ENCODE measurements at regions not wholly inside any gene's neighbourhood (a gene's known extent, or its start where the extent isn't known, plus 50 kb on each side); places are given as distances from the start of the nearest gene placed in this dataset.

DNA sequence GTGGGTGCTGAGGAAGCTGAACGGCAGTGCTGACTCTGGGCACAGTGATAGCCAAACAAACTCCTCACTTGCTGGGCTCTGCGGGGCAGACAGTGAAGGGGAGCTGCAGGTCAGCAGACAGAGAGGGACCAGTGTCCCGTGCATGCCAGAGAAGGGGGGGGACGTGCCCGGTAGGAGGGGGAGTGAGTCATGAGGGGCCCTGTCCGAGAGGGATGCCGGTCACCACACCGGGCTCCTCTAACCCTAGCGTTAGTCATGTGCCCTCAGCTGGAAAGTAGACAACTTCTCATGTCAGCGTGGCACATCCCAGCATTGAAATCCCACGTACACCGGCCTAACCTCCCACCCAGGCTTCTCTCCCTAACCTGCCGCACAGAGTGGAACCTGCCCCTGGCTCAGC, 117.1 kb upstream of the DPP6 start:
- no peaks in the 10 kb centered on the region for H3K9me2 ChIP-seq (ENCODE audit: insufficient read depth, low read length)
- no peak overlapping the region for H3K9ac ChIP-seq (ENCODE audit: low read length)
- H3K4me2 ChIP-seq (ENCODE audit: low read length): no peak overlapping the region
- H4K20me1 ChIP-seq (ENCODE audit: insufficient read depth): no peaks in the 10 kb centered on the region
- H3K36me3 ChIP-seq (ENCODE audit: insufficient read depth, low read length): no peaks in the 10 kb centered on the region
- TF ChIP-seq RAD21 (conservative IDR thresholded peaks at IDR 0.05) (no peak), EZH2 (IDR thresholded peaks at IDR 0.05; ENCODE audit: borderline replicate concordance, insufficient read depth, low read length, poor library complexity, severe bottlenecking) (no peak), POLR2AphosphoS5 (IDR thresholded peaks at IDR 0.05) (no peak), EP300 (conservative IDR thresholded peaks at IDR 0.05; ENCODE audit: poor library complexity, severe bottlenecking) (no peak), TAF1 (IDR thresholded peaks at IDR 0.05; ENCODE audit: low read depth) (no peak)
- H2AFZ ChIP-seq (ENCODE audit: low read depth, low read length): no peak overlapping the region
- H3K27me3 ChIP-seq (ENCODE audit: insufficient read depth, low read depth, low read length): no peaks in the 10 kb centered on the region
- no peak overlapping the region for H3K27ac ChIP-seq (ENCODE audit: low read length)
- H3K4me3 ChIP-seq (ENCODE audit: low read length): no peak overlapping the region
- H3F3A ChIP-seq (ENCODE audit: insufficient read depth, low read length, poor library complexity, severe bottlenecking): no peaks in the 10 kb centered on the region
- H3K79me2 ChIP-seq (replicated peaks; ENCODE audit: insufficient read depth, low read length): no peaks in the 10 kb centered on the region
- no peaks in the 10 kb centered on the region for H3K9me3 ChIP-seq (ENCODE audit: low read length)

DNA sequence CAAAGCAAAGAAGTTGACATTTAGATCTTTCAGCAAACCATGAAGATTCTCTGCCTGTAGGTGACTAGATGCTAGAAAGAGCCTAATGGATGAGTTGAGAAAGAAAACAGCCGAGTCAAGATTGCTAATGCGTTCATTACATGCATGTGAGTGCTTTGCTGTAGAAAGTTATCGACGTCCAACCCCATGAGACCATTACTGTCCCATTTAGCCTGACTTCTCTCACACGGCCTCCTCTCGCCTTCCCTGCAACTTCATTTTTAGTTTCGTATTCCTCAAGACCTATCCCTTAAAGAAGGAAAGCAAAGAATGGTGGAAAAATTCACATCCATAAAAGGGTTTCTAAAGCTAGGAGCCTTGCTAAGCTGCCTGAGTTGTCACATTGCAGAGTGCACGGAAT, 113.7 kb upstream of the DPP6 start:
- Histone ChIP-seq H4K20me1 (ENCODE audit: insufficient read depth) (no peaks in the 10 kb centered on the region), H3F3A (ENCODE audit: insufficient read depth, low read length, poor library complexity, severe bottlenecking) (peaks cover 5% of the 10 kb centered on the region), H3K79me2 (replicated peaks; ENCODE audit: insufficient read depth, low read length) (no peaks in the 10 kb centered on the region), H3K9me3 (ENCODE audit: low read length) (no peaks in the 10 kb centered on the region), H3K4me2 (ENCODE audit: low read length) (no peak overlapping the region), H3K36me3 (ENCODE audit: insufficient read depth, low read length) (no peaks in the 10 kb centered on the region), H3K27ac (ENCODE audit: low read length) (no peak overlapping the region), H3K9ac (ENCODE audit: low read length) (no peak overlapping the region), H3K9me2 (ENCODE audit: insufficient read depth, low read length) (no peaks in the 10 kb centered on the region), H3K27me3 (ENCODE audit: insufficient read depth, low read depth, low read length) (no peaks in the 10 kb centered on the region), H3K4me3 (ENCODE audit: low read length) (no peak overlapping the region), H2AFZ (ENCODE audit: low read depth, low read length) (no peak overlapping the region)
- TF ChIP-seq, protein P1, sequence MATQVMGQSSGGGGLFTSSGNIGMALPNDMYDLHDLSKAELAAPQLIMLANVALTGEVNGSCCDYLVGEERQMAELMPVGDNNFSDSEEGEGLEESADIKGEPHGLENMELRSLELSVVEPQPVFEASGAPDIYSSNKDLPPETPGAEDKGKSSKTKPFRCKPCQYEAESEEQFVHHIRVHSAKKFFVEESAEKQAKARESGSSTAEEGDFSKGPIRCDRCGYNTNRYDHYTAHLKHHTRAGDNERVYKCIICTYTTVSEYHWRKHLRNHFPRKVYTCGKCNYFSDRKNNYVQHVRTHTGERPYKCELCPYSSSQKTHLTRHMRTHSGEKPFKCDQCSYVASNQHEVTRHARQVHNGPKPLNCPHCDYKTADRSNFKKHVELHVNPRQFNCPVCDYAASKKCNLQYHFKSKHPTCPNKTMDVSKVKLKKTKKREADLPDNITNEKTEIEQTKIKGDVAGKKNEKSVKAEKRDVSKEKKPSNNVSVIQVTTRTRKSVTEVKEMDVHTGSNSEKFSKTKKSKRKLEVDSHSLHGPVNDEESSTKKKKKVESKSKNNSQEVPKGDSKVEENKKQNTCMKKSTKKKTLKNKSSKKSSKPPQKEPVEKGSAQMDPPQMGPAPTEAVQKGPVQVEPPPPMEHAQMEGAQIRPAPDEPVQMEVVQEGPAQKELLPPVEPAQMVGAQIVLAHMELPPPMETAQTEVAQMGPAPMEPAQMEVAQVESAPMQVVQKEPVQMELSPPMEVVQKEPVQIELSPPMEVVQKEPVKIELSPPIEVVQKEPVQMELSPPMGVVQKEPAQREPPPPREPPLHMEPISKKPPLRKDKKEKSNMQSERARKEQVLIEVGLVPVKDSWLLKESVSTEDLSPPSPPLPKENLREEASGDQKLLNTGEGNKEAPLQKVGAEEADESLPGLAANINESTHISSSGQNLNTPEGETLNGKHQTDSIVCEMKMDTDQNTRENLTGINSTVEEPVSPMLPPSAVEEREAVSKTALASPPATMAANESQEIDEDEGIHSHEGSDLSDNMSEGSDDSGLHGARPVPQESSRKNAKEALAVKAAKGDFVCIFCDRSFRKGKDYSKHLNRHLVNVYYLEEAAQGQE (IDR thresholded peaks at IDR 0.05; ENCODE audit: borderline replicate concordance): no peak
- TF ChIP-seq RAD21 (conservative IDR thresholded peaks at IDR 0.05) (no peak), TAF1 (IDR thresholded peaks at IDR 0.05; ENCODE audit: low read depth) (no peak), EZH2 (IDR thresholded peaks at IDR 0.05; ENCODE audit: borderline replicate concordance, insufficient read depth, low read length, poor library complexity, severe bottlenecking) (no peak), EP300 (conservative IDR thresholded peaks at IDR 0.05; ENCODE audit: poor library complexity, severe bottlenecking) (no peak), POLR2AphosphoS5 (IDR thresholded peaks at IDR 0.05) (no peak), SMC3 (conservative IDR thresholded peaks at IDR 0.05; ENCODE audit: poor library complexity) (no peak), MXI1 (conservative IDR thresholded peaks at IDR 0.05; ENCODE audit: poor library complexity, severe bottlenecking) (no peak)
- TF ChIP-seq, protein P2, sequence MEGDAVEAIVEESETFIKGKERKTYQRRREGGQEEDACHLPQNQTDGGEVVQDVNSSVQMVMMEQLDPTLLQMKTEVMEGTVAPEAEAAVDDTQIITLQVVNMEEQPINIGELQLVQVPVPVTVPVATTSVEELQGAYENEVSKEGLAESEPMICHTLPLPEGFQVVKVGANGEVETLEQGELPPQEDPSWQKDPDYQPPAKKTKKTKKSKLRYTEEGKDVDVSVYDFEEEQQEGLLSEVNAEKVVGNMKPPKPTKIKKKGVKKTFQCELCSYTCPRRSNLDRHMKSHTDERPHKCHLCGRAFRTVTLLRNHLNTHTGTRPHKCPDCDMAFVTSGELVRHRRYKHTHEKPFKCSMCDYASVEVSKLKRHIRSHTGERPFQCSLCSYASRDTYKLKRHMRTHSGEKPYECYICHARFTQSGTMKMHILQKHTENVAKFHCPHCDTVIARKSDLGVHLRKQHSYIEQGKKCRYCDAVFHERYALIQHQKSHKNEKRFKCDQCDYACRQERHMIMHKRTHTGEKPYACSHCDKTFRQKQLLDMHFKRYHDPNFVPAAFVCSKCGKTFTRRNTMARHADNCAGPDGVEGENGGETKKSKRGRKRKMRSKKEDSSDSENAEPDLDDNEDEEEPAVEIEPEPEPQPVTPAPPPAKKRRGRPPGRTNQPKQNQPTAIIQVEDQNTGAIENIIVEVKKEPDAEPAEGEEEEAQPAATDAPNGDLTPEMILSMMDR (IDR thresholded peaks at IDR 0.05; ENCODE audit: poor library complexity, severe bottlenecking): no peak
